ENCODE measurements at regions not wholly inside any gene's neighbourhood (a gene's known extent, or its start where the extent isn't known, plus 50 kb on each side); places are given as distances from the start of the nearest gene placed in this dataset.

DNA sequence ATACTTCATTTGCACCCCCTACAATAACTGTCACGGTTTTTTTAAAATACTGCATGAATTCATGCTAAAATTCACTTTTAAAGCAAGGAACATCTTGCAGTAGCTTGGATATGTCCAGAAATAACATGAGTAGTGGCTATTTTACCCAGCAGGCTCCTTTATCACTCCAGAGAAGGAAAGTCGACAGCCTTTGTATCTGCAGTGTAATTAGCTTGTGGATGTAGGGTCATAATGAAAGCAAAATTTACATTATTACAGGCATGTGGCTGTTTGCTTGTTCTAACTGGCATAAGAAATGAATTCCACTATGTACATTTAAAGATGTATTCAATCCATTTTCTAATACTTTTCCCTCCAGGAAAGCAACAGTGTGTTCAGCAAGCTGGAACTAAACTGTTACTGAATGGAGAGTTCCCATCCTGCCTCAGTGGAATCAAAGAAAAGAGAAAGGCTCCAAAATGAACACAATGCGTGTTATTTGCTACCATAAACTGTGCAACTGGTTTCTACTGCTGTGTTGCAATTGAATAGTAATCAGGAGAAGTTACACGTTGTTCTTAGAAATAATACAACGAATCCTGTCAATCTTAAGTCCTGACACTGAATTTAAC is 321.2 kb upstream of the VRK2 start:
- no peaks in the 10 kb centered on the region for H3K36me3 ChIP-seq (ENCODE audit: low read length)
- H3K4me2 ChIP-seq (ENCODE audit: low read depth, low read length, poor library complexity, severe bottlenecking) = no peak overlapping the region
- no peak overlapping the region for H3K9ac ChIP-seq (ENCODE audit: low read length)
- H3K79me2 ChIP-seq (ENCODE audit: insufficient read depth, low read length) = no peaks in the 10 kb centered on the region
- no peaks in the 10 kb centered on the region for H3K9me3 ChIP-seq (ENCODE audit: insufficient read depth, low read length)
- no peak overlapping the region for H2AFZ ChIP-seq (ENCODE audit: low read depth, low read length, severe bottlenecking)
- TF ChIP-seq CTCF (IDR thresholded peaks at IDR 0.05; ENCODE audit: insufficient read depth, low read length, poor library complexity, severe bottlenecking) (no peak), EZH2phosphoT487 (conservative IDR thresholded peaks at IDR 0.05; ENCODE audit: low read length) (no peak)
- no peak overlapping the region for H3K4me3 ChIP-seq (ENCODE audit: insufficient read depth, low read length, poor library complexity, severe bottlenecking)
- H3K27ac ChIP-seq (ENCODE audit: low read depth, low read length) = no peak overlapping the region
- H3K9me2 ChIP-seq (replicated peaks; ENCODE audit: insufficient read depth, low read length) = no peaks in the 10 kb centered on the region
- no peaks in the 10 kb centered on the region for H3F3A ChIP-seq (ENCODE audit: insufficient read depth)
- no peaks in the 10 kb centered on the region for H3K27me3 ChIP-seq (ENCODE audit: low read length)
- no peaks in the 10 kb centered on the region for H4K20me1 ChIP-seq (ENCODE audit: low read depth, low read length)

GRCh38 chr2:57726294-57726693 is 320.3 kb upstream of the VRK2 start:
- Histone ChIP-seq H3K4me2 (ENCODE audit: low read depth, low read length, poor library complexity, severe bottlenecking) (no peak overlapping the region), H3K9ac (ENCODE audit: low read length) (no peak overlapping the region), H4K20me1 (ENCODE audit: low read depth, low read length) (no peaks in the 10 kb centered on the region), H3K79me2 (ENCODE audit: insufficient read depth, low read length) (no peaks in the 10 kb centered on the region), H3K9me3 (ENCODE audit: insufficient read depth, low read length) (no peaks in the 10 kb centered on the region), H3F3A (ENCODE audit: insufficient read depth) (no peaks in the 10 kb centered on the region), H3K9me2 (replicated peaks; ENCODE audit: insufficient read depth, low read length) (no peaks in the 10 kb centered on the region), H2AFZ (ENCODE audit: low read depth, low read length, severe bottlenecking) (no peak overlapping the region), H3K27me3 (ENCODE audit: low read length) (no peaks in the 10 kb centered on the region), H3K36me3 (ENCODE audit: low read length) (no peaks in the 10 kb centered on the region), H3K27ac (ENCODE audit: low read depth, low read length) (no peak overlapping the region), H3K4me3 (ENCODE audit: insufficient read depth, low read length, poor library complexity, severe bottlenecking) (no peak overlapping the region)
- TF ChIP-seq EZH2phosphoT487 (conservative IDR thresholded peaks at IDR 0.05; ENCODE audit: low read length) = no peak
- no peak for TF ChIP-seq CTCF (IDR thresholded peaks at IDR 0.05; ENCODE audit: insufficient read depth, low read length, poor library complexity, severe bottlenecking)

GRCh38 chr2:57728691-57729090 is 317.9 kb upstream of the VRK2 start:
- H3K4me2 ChIP-seq (ENCODE audit: low read depth, low read length, poor library complexity, severe bottlenecking) = no peak overlapping the region
- no peaks in the 10 kb centered on the region for H3K9me2 ChIP-seq (replicated peaks; ENCODE audit: insufficient read depth, low read length)
- H3K9ac ChIP-seq (ENCODE audit: low read length) = no peak overlapping the region
- H3K27me3 ChIP-seq (ENCODE audit: low read length) = no peaks in the 10 kb centered on the region
- no peaks in the 10 kb centered on the region for H3K9me3 ChIP-seq (ENCODE audit: insufficient read depth, low read length)
- no peaks in the 10 kb centered on the region for H3F3A ChIP-seq (ENCODE audit: insufficient read depth)
- no peaks in the 10 kb centered on the region for H4K20me1 ChIP-seq (ENCODE audit: low read depth, low read length)
- no peaks in the 10 kb centered on the region for H3K79me2 ChIP-seq (ENCODE audit: insufficient read depth, low read length)
- H3K36me3 ChIP-seq (ENCODE audit: low read length) = no peaks in the 10 kb centered on the region
- no peak overlapping the region for H3K4me3 ChIP-seq (ENCODE audit: insufficient read depth, low read length, poor library complexity, severe bottlenecking)
- no peak overlapping the region for H3K27ac ChIP-seq (ENCODE audit: low read depth, low read length)
- no peak overlapping the region for H2AFZ ChIP-seq (ENCODE audit: low read depth, low read length, severe bottlenecking)
- TF ChIP-seq CTCF (IDR thresholded peaks at IDR 0.05; ENCODE audit: insufficient read depth, low read length, poor library complexity, severe bottlenecking) = no peak
- TF ChIP-seq EZH2phosphoT487 (conservative IDR thresholded peaks at IDR 0.05; ENCODE audit: low read length) = no peak

All from SU-DHL-6 (cell line).